K562 (cell line): ENCODE measurements at regions not wholly inside any gene's neighbourhood (a gene's known extent, or its start where the extent isn't known, plus 50 kb on each side); places are given as distances from the start of the nearest gene placed in this dataset.

Source experiments
- ATAC-seq: fragments of 200-7000 bp; cut with Tn5 transposase; 3 replicates; pipeline ENCODE4 v1.9.1; 2020; ENCODE audit warnings: moderate library complexity
- BruUV-seq: library from RNA; stranded (reverse); fragments of 400-500 nt; replicated peaks from 2 replicates; lab custom pipeline; 2021; lab: Mats Ljungman, UMichigan
- CTCF ChIA-PET: fragments of 300-600 bp; formaldehyde crosslinking; extraction: SDS; loops from one replicate; lab custom pipeline; 2021; ENCODE audit warnings: low intra/inter-chr PET ratio; lab: Yijun Ruan, JAX
- POLR2A ChIA-PET: fragments of 300-600, 350-650 bp; sonication (Branson Sonifier 250); formaldehyde crosslinking; extraction: SDS; loops from one replicate; lab custom pipeline; 2021; ENCODE audit warnings: antibody characterized with exemption, inconsistent platforms; lab: Yijun Ruan, JAX
- DNase-seq, 4 experiments: peaks; one replicate each; pipeline versions ENCODE4 v3.0.0 to v3.0.0-alpha.2; 2011 to 2018; ENCODE audit warnings: low spot score in 3 of 4, mixed read lengths in 3 of 4; ENCODE audit errors: extremely low read depth in 1 of 4
- FAIRE-seq: peaks from 2 replicates; lab custom pipeline; 2011; peaks lifted over from hg19 to GRCh38; lab: Jason Lieb, UNC
- H2AFZ ChIP-seq: 2 replicates; pipeline ENCODE4 v1.6.0; 2011; ENCODE audit warnings: low read depth, low read length, control low read depth, inconsistent platforms
- H3K27ac ChIP-seq: fragments of 200-600 bp; 3 replicates; pipeline ENCODE4 v1.8.0; 2011; ENCODE audit warnings: low read depth, mild to moderate bottlenecking, control low read depth, inconsistent platforms, low read length, moderate library complexity, mixed read lengths; ENCODE audit errors: extremely low read depth
- H3K27me3 ChIP-seq, 2 experiments: fragments of 300-600 bp in 1 of 2; 2 replicates in 1 of 2; 3 replicates in 1 of 2; pipeline versions ENCODE4 v1.6.0 to v1.8.0; 2011; ENCODE audit warnings: inconsistent platforms in 2 of 2, low read length in 2 of 2, mild to moderate bottlenecking in 1 of 2, mixed read lengths in 1 of 2, moderate library complexity in 1 of 2; ENCODE audit not compliant: control insufficient read depth in 2 of 2, insufficient read depth in 2 of 2
- H3K36me3 ChIP-seq: fragments of 300-600 bp; 3 replicates; pipeline ENCODE4 v1.8.0; 2011; ENCODE audit warnings: mild to moderate bottlenecking, low read length, inconsistent platforms; ENCODE audit not compliant: control insufficient read depth, insufficient read depth
- H3K4me1 ChIP-seq, 2 experiments: fragments of 200-600 bp in 1 of 2; replicated peaks in 1 of 2; 2 replicates in 1 of 2; 3 replicates in 1 of 2; pipeline versions ENCODE4 v1.5.1 to v1.8.0; 2011; ENCODE audit warnings: inconsistent platforms in 2 of 2, low read length in 2 of 2, mild to moderate bottlenecking in 1 of 2, mixed read lengths in 1 of 2, moderate library complexity in 1 of 2; ENCODE audit not compliant: control insufficient read depth in 2 of 2, insufficient read depth in 2 of 2
- H3K4me2 ChIP-seq: 2 replicates; pipeline ENCODE4 v1.6.1; 2011; ENCODE audit warnings: low read length, control low read depth, inconsistent platforms, mixed read lengths; ENCODE audit not compliant: insufficient read depth
- H3K4me3 ChIP-seq: fragments of 200-600 bp; sonication (generic), shearing (Covaris generic); 2 replicates; pipeline ENCODE4 v1.5.1; 2016; ENCODE audit warnings: control low read depth, inconsistent platforms
- H3K79me2 ChIP-seq: fragments of 200-600 bp; 3 replicates; pipeline ENCODE4 v1.8.0; 2011; ENCODE audit warnings: low read length, inconsistent platforms; ENCODE audit not compliant: control insufficient read depth, insufficient read depth
- H3K9ac ChIP-seq, 2 experiments: 2 replicates each; pipeline versions ENCODE4 v1.6.0 to v1.6.1; 2011; ENCODE audit warnings: low read depth in 2 of 2, low read length in 2 of 2, control low read depth in 1 of 2, inconsistent platforms in 1 of 2, mild to moderate bottlenecking in 1 of 2, mixed read lengths in 1 of 2; ENCODE audit not compliant: insufficient read depth in 1 of 2
- H3K9me1 ChIP-seq: one replicate; pipeline ENCODE4 v1.6.0; 2011; ENCODE audit warnings: inconsistent platforms, mild to moderate bottlenecking, low read length, moderate library complexity; ENCODE audit not compliant: control insufficient read depth, insufficient read depth
- H3K9me3 ChIP-seq: replicated peaks from 2 replicates; pipeline ENCODE4 v1.5.1; 2011; ENCODE audit warnings: low read depth, low read length, inconsistent platforms; ENCODE audit not compliant: control insufficient read depth, insufficient read depth
- H4K20me1 ChIP-seq: replicated peaks from 2 replicates; pipeline ENCODE4 v1.6.1; 2011; ENCODE audit warnings: low read length, inconsistent platforms, mixed read lengths; ENCODE audit not compliant: control insufficient read depth, insufficient read depth
- BMI1 ChIP-seq: fragments of 150-350 bp; IDR thresholded peaks from 2 replicates; pipeline ENCODE4 v1.6.1; 2014; ENCODE audit warnings: low read length
- CUX1 ChIP-seq: fragments of 200-800 bp; sonication (Bioruptor generic); IDR thresholded peaks from 2 replicates; pipeline ENCODE4 v1.6.1; 2016; ENCODE audit warnings: missing genetic modification characterization, missing compliant biosample characterization
- GTF2B ChIP-seq: IDR thresholded peaks from 2 replicates; pipeline ENCODE4 v1.6.1; 2011; ENCODE audit not compliant: insufficient read length; ENCODE audit errors: extremely low read depth
- HMG20A ChIP-seq: fragments of 450-650 bp; formaldehyde crosslinking; conservative IDR thresholded peaks from 2 replicates; pipeline ENCODE4 v1.4.0; 2020; ENCODE audit warnings: mild to moderate bottlenecking, mixed read lengths
- KDM5B ChIP-seq: fragments of 200-600 bp; sonication (generic); IDR thresholded peaks from 2 replicates; pipeline ENCODE4 v1.6.1; 2012; ENCODE audit warnings: low read depth, mild to moderate bottlenecking, moderate library complexity, low read length, control low read depth, inconsistent platforms; ENCODE audit not compliant: insufficient replicate concordance
- NR2C1 ChIP-seq, 2 experiments: fragments of 450-650 bp; IDR thresholded peaks; 2 replicates each; pipeline ENCODE4 v1.6.1; 2017; ENCODE audit warnings: mild to moderate bottlenecking in 2 of 2, antibody characterized with exemption in 1 of 2, inconsistent platforms in 1 of 2, missing compliant biosample characterization in 1 of 2, missing genetic modification characterization in 1 of 2
- RAD51 ChIP-seq: fragments of 450-650 bp; IDR thresholded peaks from 2 replicates; pipeline ENCODE4 v1.7.1; 2016; ENCODE audit warnings: low read depth, mild to moderate bottlenecking, borderline replicate concordance
- SMAD3 ChIP-seq: fragments of 450-650 bp; formaldehyde crosslinking; conservative IDR thresholded peaks from 2 replicates; pipeline ENCODE4 v1.4.0; 2020; ENCODE audit warnings: mild to moderate bottlenecking
- TFAM ChIP-seq: fragments of 250-450 bp; sonication (Bioruptor Pico); conservative IDR thresholded peaks from 2 replicates; pipeline ENCODE4 v1.5.0; 2021; ENCODE audit warnings: mild to moderate bottlenecking, moderate library complexity
- in situ Hi-C: fragments of 300-500 bp; cut with MboI; formaldehyde crosslinking; loops from 4 replicates; pipeline ENCODE4 v1.15.0; 2018; ENCODE audit warnings: inconsistent platforms, mixed read lengths
- intact Hi-C: fragments of 100-400 bp; cut with micrococcal nuclease; formaldehyde crosslinking; loops from 2 replicates; pipeline ENCODE4 v1.14.2; 2022

- H3K9ac ChIP-seq, result no peak overlapping the region
- FAIRE-seq (no peak), DNase-seq (no peak), ATAC-seq (no peak)
- no peaks in the 10 kb centered on the region for H4K20me1 ChIP-seq
- no peak overlapping the region for H3K4me2 ChIP-seq
- TF ChIP-seq KDM5B, result no peak
- TF ChIP-seq GTF2B, result no peak
- no peak for TF ChIP-seq TFAM (CRISPR knock-in tag)
- no peak for TF ChIP-seq NR2C1 (IDR thresholded peaks at IDR 0.05)
- TF ChIP-seq NR2C1 (tag; IDR thresholded peaks at IDR 0.05), result no peak
- no peak for TF ChIP-seq CUX1 (CRISPR knock-in tag)
- no peak for TF ChIP-seq BMI1
- TF ChIP-seq HMG20A (CRISPR knock-in tag), result no peak
- TF ChIP-seq SMAD3, result no peak
- TF ChIP-seq RAD51, result no peak
- H3K9me3 ChIP-seq, result 0 out of 2 replicates have a peak, but pooled peaks cover 4% of the 10 kb centered on the region
- in situ Hi-C loops, result no loop called here
- ChIA-PET POLR2A (no interaction called here), CTCF (no interaction called here)
- H3K36me3 ChIP-seq, result no peaks in the 10 kb centered on the region
- intact Hi-C loops, result no loop called here
- no peaks in the 10 kb centered on the region for H3K27me3 ChIP-seq
- no peaks in the 10 kb centered on the region for H3K79me2 ChIP-seq
- BruUV-seq, result no TSS peak
- H3K9me1 ChIP-seq, result no peaks in the 10 kb centered on the region
- H3K4me1 ChIP-seq, result no peaks in the 10 kb centered on the region
- H3K4me3 ChIP-seq, result no peak overlapping the region
- no peak overlapping the region for H3K27ac ChIP-seq
- H2AFZ ChIP-seq, result no peak overlapping the region
Observed at GRCh38 chr7:79734181-79734580, 280.7 kb upstream of the MAGI2 start.
